ENCODE measurements at regions not wholly inside any gene's neighbourhood (a gene's known extent, or its start where the extent isn't known, plus 50 kb on each side); places are given as distances from the start of the nearest gene placed in this dataset.

DNA sequence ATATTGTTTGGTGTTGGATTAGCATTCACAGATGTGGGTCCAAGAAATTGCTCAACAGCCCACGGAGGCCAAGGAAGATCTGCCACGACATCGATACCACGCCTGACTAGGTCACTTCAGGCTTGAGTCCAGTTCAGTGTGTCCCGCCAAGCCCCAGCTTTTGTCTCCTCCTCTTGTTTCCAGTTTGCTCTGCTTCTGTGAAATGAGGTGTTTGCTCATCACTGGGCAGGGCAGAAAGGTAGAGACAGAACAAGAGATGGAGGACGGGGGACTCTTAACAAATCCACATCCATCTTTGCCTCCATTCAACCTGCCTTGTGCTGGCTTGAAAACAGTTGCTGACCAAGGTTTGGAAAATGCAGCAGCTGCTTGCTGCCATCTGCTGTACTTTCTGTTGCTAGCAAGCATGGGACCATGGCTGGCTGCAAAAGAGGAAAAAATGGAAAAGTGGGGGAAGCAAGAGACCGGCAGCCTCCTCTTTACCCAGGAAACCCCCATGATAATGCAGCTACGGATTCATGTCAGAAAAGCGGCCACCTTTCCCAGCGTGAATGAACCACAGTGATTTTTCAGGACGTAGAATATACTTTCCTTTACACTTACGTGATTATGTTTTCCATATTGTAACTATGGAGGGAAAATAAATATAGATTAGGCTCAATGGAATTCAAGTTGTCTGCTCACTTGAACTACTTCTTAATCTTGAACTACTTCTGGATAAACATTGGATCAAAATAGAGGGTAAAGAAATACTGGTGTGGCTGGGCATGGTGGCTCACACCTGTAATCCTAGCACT is 80.2 kb upstream of the GREM2 start:
- DNase-seq (no peak), ATAC-seq (no peak)
- H3K27me3 Mint-ChIP-seq (ENCODE audit: low read depth) = no peaks in the 10 kb centered on the region
- no peaks in the 10 kb centered on the region for H3K36me3 Mint-ChIP-seq (ENCODE audit: insufficient read depth)
- no peak overlapping the region for H3K4me3 Mint-ChIP-seq
- H3K9me3 Mint-ChIP-seq = no peaks in the 10 kb centered on the region
- H3K4me1 Mint-ChIP-seq (ENCODE audit: low read depth) = peaks cover 8% of the 10 kb centered on the region

DNA sequence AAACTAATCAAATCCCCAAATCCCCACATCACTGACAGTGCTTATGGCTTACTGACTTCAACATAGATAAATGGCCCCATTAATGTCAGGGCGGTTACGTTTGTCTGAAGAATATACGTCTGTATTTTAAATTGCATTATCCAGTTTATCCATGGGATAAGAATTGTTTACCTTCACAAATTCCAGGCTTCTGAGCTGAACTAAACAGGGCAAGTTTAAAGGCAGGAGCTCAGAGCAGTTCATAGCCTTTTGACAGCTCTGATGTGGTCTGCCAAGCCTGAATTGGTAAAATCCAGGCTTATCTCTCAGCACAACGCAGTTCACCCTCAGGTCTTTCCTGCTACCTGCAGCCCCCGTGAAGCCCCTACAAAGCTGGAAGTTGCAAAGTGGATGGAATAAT is 79.5 kb upstream of the GREM2 start:
- H3K9me3 Mint-ChIP-seq = no peaks in the 10 kb centered on the region
- H3K36me3 Mint-ChIP-seq (ENCODE audit: insufficient read depth) = no peaks in the 10 kb centered on the region
- no peaks in the 10 kb centered on the region for H3K27me3 Mint-ChIP-seq (ENCODE audit: low read depth)
- peaks cover 11% of the 10 kb centered on the region for H3K4me1 Mint-ChIP-seq (ENCODE audit: low read depth)
- DNase-seq (no peak), ATAC-seq (no peak)
- no peak overlapping the region for H3K4me3 Mint-ChIP-seq

DNA sequence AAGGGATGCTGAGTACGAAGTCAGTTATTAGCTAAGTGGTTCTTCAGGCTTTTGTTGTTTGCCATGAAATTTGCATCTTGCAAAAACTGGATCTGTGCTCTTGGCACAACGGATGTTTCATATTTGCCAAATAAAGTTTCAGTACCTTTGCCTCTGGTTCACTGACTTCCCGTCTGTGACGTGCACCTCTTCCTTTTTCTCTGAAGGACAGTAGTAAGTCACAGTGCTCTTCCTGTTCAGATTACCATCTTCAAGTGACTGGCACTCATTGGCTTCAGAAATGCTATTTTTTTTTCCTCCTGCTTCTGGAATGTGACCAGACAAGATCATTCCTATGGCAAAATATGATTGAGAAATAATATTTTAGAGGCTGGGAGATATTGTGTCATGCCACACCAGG is 75.9 kb upstream of the GREM2 start:
- Mint-ChIP-seq H3K4me1 (ENCODE audit: low read depth) (peaks cover 11% of the 10 kb centered on the region), H3K9me3 (no peaks in the 10 kb centered on the region), H3K36me3 (ENCODE audit: insufficient read depth) (no peaks in the 10 kb centered on the region), H3K27me3 (ENCODE audit: low read depth) (no peaks in the 10 kb centered on the region), H3K4me3 (no peak overlapping the region)
- no peak for ATAC-seq
- DNase-seq = no peak

DNA sequence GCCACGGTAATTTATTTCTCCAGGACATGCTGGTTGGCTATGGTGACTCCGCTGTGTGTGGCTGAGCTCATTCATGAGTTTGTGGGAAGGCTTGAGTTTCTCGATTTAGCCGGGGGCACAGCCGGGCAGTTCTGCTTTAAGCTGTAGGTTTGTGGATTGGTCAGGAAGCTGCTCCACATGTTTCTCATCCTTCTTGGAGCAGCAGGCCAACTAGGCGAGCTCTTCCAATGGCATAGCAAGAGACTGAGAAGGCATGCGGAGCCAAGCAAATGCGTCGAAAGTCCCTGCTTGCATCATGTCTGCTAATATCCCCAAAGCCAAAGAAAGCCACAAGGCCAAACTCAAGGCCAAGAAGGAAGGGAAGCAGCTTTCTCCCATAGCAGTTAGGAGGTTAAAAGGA is 71.6 kb upstream of the GREM2 start:
- Mint-ChIP-seq H3K9me3 (peaks cover 4% of the 10 kb centered on the region), H3K36me3 (ENCODE audit: insufficient read depth) (no peaks in the 10 kb centered on the region), H3K27me3 (ENCODE audit: low read depth) (no peaks in the 10 kb centered on the region), H3K4me3 (no peak overlapping the region), H3K4me1 (ENCODE audit: low read depth) (peaks cover 11% of the 10 kb centered on the region)
- DNase-seq = no peak
- ATAC-seq = no peak

DNA sequence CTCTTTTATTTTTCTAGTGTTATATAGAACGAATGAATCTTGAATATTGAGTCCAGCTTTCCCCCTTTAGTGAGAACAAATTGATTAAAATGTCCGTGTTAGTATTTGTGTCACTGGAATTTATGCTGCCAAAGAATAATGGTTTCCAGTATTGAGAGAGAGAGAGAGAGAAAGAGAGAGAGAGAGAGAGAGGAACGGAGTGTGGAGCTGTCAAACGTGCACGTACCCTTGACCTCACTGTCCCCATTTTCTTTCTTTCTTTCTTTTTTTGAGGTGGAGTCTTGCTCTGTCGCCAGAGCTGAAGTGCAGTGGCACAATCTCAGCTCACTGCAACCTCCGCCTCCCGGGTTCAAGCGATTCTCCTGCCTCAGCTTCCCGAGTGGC is 70.9 kb upstream of the GREM2 start:
- Mint-ChIP-seq H3K36me3 (ENCODE audit: insufficient read depth) (no peaks in the 10 kb centered on the region), H3K4me1 (ENCODE audit: low read depth) (peaks cover 9% of the 10 kb centered on the region), H3K27me3 (ENCODE audit: low read depth) (no peaks in the 10 kb centered on the region), H3K9me3 (peaks cover 4% of the 10 kb centered on the region), H3K4me3 (no peak overlapping the region)
- DNase-seq (no peak), ATAC-seq (no peak)

DNA sequence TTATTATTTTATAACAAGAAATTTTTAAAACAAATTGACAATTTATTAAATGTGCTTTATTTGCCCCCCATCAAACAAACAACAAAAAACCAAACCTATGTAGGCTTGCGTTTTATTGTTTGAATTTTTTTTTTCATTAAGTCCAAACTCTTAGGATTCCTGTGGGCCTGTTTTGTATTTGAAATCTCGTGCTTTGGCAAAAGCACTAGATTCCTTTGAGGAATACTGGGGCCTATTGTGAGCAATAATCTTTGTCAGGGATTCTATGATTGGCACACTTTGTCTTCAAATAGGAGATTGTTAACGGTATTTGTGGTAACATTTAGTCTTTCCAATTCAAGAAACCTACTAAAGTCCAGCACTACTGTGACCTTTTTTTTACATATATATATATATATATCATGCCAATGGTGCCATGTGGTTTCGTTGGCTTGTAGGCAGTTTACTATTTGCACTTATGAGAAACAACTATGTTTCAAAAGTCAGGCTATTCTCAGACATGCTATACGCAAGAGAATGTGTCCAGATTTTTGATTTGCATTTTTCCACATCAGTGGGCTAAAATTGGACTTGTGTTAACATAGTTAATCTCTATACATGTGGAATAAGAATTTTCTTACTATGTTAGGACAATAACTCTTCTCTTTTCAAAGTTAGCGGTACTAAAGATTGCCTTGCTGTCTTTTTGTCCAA is 70.4 kb upstream of the GREM2 start:
- Mint-ChIP-seq H3K36me3 (ENCODE audit: insufficient read depth) (no peaks in the 10 kb centered on the region), H3K27me3 (ENCODE audit: low read depth) (no peaks in the 10 kb centered on the region), H3K9me3 (peaks cover 4% of the 10 kb centered on the region), H3K4me3 (no peak overlapping the region), H3K4me1 (ENCODE audit: low read depth) (peaks cover 5% of the 10 kb centered on the region)
- DNase-seq = no peak
- ATAC-seq = no peak

DNA sequence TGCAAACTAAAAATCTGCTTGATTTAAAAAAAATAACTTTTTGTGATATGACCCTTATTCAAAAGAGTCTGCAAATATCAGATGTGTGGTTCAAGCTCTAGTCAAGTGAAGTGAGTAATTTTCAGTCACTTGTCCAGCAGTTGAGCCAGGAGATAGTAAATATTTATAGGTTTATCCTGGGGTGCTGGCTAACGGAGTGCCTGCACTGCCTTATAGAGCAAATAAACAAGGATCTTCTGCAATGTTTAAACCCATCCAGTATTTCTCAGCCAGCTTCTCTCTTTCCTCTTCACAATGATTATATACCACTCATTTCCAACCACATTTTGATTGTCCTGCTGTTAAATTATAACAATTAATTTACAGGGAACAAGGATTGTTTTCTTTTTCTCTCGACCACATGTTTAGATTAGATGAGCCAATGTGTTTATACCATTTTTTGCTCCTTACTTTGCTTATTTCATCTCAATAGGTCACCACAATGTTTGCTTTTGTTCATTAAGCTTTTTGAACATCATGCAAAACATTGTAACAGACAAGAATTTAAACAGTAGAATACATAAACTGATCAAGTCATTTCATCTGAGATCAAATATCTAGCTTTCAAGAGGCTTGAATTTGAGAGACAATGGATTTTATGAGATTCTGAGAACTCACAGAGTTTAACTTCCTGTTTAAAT is 60.3 kb upstream of the GREM2 start:
- ATAC-seq (no peak), DNase-seq (no peak)
- H3K4me3 Mint-ChIP-seq = no peak overlapping the region
- peaks cover 9% of the 10 kb centered on the region for H3K9me3 Mint-ChIP-seq
- peaks cover 4% of the 10 kb centered on the region for H3K4me1 Mint-ChIP-seq (ENCODE audit: low read depth)
- H3K36me3 Mint-ChIP-seq (ENCODE audit: insufficient read depth) = no peaks in the 10 kb centered on the region
- H3K27me3 Mint-ChIP-seq (ENCODE audit: low read depth) = no peaks in the 10 kb centered on the region

DNA sequence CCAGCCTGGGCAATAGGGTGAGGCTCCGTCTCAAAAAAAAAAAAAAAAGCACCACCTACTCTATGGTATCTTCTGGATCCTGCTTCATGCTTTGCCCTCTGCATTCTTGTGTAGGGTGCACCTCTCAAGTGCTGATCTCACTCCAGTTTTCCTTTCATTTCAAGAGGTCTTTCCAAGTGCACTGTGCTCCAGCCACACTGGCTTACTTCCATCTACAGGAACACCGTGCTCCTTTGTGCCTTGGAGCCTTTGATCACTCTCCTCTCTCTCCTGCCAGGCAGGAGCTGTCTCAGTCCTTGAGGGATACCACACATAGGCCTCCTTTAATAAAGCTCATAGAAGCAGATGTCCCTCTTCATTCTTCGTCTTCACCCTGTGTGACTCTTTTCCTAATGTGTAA is 55.4 kb upstream of the GREM2 start:
- H3K9me3 Mint-ChIP-seq = peaks cover 8% of the 10 kb centered on the region
- no peak overlapping the region for H3K4me3 Mint-ChIP-seq
- H3K36me3 Mint-ChIP-seq (ENCODE audit: insufficient read depth) = no peaks in the 10 kb centered on the region
- H3K4me1 Mint-ChIP-seq (ENCODE audit: low read depth) = peaks cover 16% of the 10 kb centered on the region
- ATAC-seq (no peak), DNase-seq (no peak)
- H3K27me3 Mint-ChIP-seq (ENCODE audit: low read depth) = no peaks in the 10 kb centered on the region

DNA sequence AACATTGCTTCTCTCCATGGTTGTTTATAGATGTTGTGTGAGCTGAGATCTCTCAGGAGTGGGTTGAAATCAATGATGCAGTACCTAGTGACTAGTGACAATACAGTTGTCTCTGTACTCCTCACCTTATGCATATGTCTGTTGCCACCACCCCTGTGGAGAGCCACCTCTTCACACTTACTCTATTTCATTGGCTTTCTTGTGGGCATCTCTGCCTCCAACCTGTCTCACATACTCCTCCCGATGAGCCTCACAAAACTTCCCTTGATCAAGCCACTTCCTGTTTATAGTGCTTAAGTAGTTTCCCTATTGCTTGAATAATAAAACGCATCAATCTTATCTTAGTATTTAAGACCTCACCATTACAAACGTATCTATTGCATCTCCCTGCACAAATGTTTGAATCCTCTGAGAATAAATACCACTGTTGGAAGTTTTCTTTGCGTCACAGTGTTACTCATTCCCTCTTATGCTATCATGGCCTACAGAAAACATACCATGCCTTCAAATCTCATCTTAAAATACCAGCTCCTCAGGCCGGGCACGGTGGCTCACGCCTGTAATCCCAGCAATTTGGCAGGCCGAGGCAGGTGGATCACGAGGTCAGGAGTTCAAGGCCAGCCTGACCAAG is 54.7 kb upstream of the GREM2 start:
- Mint-ChIP-seq H3K4me3 (no peak overlapping the region), H3K27me3 (ENCODE audit: low read depth) (no peaks in the 10 kb centered on the region), H3K9me3 (peaks cover 4% of the 10 kb centered on the region), H3K36me3 (ENCODE audit: insufficient read depth) (no peaks in the 10 kb centered on the region), H3K4me1 (ENCODE audit: low read depth) (peaks cover 16% of the 10 kb centered on the region)
- no peak for DNase-seq
- peak; percentile 43 to 67 for ATAC-seq

DNA sequence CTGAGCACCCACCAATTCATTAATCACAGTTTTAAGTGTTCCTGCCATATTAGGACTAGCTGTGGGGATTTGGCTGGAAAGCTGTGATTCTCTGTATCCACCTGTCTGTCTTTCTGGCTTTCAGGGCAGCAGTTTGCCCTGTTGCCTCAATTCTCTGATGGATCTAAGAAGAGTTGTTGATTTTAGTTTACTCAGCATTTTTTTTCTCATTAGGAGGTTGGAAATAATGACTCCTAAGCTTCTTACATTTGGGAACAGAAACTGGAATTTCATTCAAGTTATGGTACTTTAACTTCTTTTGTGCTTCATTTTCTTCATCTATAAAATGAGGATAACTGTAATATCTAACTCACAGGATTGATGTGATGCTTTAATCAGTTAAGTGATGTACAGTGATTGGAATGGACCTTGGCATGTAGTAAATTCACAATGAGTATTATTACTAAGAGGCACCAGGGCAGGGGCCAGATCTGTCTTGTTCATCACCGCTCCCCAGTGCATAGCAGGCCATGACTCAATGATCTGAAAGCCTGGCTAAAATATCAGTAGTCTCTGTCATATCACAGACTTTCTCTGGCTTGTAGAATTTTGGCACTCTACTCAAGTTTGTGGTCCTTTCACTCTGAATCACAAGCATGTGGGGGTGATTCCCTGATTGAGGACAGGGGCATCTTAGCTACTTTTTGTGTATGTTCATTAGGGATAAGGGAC is 51.4 kb upstream of the GREM2 start:
- Mint-ChIP-seq H3K9me3 (peaks cover 4% of the 10 kb centered on the region), H3K36me3 (ENCODE audit: insufficient read depth) (no peaks in the 10 kb centered on the region), H3K4me1 (ENCODE audit: low read depth) (peaks cover 16% of the 10 kb centered on the region), H3K4me3 (no peak overlapping the region), H3K27me3 (ENCODE audit: low read depth) (no peaks in the 10 kb centered on the region)
- DNase-seq (no peak), ATAC-seq (no peak)
